Testis (tissue), 2 donors: ENCODE measurements at regions not wholly inside any gene's neighbourhood (a gene's known extent, or its start where the extent isn't known, plus 50 kb on each side); places are given as distances from the start of the nearest gene placed in this dataset.

Source experiments
- POLR2A ChIP-seq: fragments of 450-650 bp; IDR thresholded peaks from one replicate; pipeline ENCODE4 v1.6.1; 2017; ENCODE audit warnings: antibody characterized with exemption, mild to moderate bottlenecking, moderate library complexity
- TF ChIP-seq, protein P1 (sequence below), 3 experiments: fragments of 450-650 bp in 2 of 3; fragments of 200-600 bp in 1 of 3; sonication (generic) in 1 of 3; IDR thresholded peaks; one replicate each; pipeline ENCODE4 v1.5.1; 2016 to 2019; ENCODE audit warnings: antibody characterized with exemption in 3 of 3, mild to moderate bottlenecking in 2 of 3, moderate library complexity in 1 of 3

DNA sequence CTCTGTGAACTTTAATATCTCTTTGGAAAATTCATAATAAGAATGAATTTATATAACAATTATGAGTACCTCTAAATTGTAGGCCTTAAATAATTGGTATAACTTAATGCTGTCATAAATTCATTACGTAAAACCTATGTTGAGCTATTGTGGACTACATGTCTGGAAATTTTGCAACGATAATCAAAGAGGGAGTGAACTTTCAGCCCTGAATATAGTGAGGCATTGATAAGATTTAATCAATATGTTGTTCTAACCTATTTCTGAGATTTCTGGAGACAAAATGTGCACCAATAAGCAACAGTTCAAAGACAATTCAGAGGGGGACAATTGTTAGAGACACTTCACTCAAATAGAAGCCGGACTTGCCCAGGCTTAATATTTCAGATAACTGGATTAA, 499.4 kb downstream of the ELAVL2 start:
- TF ChIP-seq POLR2A = no peak
- TF ChIP-seq, protein P1, sequence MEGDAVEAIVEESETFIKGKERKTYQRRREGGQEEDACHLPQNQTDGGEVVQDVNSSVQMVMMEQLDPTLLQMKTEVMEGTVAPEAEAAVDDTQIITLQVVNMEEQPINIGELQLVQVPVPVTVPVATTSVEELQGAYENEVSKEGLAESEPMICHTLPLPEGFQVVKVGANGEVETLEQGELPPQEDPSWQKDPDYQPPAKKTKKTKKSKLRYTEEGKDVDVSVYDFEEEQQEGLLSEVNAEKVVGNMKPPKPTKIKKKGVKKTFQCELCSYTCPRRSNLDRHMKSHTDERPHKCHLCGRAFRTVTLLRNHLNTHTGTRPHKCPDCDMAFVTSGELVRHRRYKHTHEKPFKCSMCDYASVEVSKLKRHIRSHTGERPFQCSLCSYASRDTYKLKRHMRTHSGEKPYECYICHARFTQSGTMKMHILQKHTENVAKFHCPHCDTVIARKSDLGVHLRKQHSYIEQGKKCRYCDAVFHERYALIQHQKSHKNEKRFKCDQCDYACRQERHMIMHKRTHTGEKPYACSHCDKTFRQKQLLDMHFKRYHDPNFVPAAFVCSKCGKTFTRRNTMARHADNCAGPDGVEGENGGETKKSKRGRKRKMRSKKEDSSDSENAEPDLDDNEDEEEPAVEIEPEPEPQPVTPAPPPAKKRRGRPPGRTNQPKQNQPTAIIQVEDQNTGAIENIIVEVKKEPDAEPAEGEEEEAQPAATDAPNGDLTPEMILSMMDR (IDR thresholded peaks at IDR 0.05) = no peak
